ENCODE measurements at regions not wholly inside any gene's neighbourhood (a gene's known extent, or its start where the extent isn't known, plus 50 kb on each side); places are given as distances from the start of the nearest gene placed in this dataset.
"Not testable (repeated sequence)": the region's sequence is repeated elsewhere in the genome, so short reads cannot be mapped to it uniquely, and the experiment has no call there.

DNA sequence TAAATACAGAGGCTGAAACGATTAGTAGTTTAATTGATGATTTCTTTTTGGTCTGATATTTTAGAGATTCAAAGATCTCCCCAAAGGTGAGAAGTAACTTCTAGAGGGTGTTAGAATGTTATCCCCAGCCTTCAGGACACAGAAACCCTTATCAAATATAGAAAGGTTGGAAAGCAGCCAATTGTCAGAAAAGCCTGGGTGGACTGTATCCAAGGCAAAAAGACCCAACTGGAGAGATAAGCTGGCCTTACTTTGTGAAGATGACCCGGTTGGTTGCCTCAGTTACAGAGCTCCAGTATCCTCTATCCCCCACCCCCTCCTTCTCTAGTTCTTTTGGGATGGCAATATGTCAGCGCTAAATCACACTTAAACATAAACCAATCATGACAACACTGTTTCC lies 75.7 kb downstream of the GCNT4 start:
- no peaks in the 10 kb centered on the region for H3K27me3 Mint-ChIP-seq (ENCODE audit: low read depth)

DNA sequence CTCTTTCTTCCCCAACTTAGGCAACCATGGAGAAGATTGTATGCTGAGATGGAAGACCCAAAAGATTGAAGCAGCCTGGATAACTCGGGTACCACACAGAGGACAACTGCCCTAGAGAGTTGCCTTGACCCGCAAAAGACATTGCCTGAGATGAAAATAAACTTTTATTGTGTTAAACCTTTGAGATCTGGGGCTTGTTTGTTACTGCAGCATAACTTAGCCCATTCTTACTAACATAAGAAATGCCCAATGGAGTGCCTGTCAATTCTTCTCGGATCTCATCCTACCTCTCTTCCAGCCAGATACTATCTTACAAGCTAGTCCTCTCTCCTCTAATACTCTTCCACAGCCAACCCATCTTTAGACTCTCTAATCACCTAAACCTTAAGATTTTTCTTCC lies 76.8 kb downstream of the GCNT4 start:
- no peak for DNase-seq (ENCODE audit: low spot score)
- TF ChIP-seq, protein P1, sequence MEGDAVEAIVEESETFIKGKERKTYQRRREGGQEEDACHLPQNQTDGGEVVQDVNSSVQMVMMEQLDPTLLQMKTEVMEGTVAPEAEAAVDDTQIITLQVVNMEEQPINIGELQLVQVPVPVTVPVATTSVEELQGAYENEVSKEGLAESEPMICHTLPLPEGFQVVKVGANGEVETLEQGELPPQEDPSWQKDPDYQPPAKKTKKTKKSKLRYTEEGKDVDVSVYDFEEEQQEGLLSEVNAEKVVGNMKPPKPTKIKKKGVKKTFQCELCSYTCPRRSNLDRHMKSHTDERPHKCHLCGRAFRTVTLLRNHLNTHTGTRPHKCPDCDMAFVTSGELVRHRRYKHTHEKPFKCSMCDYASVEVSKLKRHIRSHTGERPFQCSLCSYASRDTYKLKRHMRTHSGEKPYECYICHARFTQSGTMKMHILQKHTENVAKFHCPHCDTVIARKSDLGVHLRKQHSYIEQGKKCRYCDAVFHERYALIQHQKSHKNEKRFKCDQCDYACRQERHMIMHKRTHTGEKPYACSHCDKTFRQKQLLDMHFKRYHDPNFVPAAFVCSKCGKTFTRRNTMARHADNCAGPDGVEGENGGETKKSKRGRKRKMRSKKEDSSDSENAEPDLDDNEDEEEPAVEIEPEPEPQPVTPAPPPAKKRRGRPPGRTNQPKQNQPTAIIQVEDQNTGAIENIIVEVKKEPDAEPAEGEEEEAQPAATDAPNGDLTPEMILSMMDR (IDR thresholded peaks at IDR 0.05) = no peak
- peaks cover 2% of the 10 kb centered on the region for H3K36me3 Mint-ChIP-seq (ENCODE audit: low read depth)
- H3K9me3 Mint-ChIP-seq (ENCODE audit: low read depth) = peaks cover 13% of the 10 kb centered on the region
- H3K4me3 Mint-ChIP-seq (ENCODE audit: unreplicated experiment) = no peak overlapping the region
- no peaks in the 10 kb centered on the region for H3K4me1 Mint-ChIP-seq (ENCODE audit: low read depth)
- H3K27ac Mint-ChIP-seq (ENCODE audit: unreplicated experiment) = no peak overlapping the region
- H3K27me3 Mint-ChIP-seq (ENCODE audit: low read depth) = no peaks in the 10 kb centered on the region

More for the DNA sequence above, 75.7 kb downstream of the GCNT4 start:
- no peak overlapping the region for H3K27ac Mint-ChIP-seq (ENCODE audit: unreplicated experiment)
- no peak for DNase-seq (ENCODE audit: low spot score)
- H3K36me3 Mint-ChIP-seq (ENCODE audit: low read depth) = peaks cover 2% of the 10 kb centered on the region
- H3K9me3 Mint-ChIP-seq (ENCODE audit: low read depth) = peaks cover 10% of the 10 kb centered on the region
- TF ChIP-seq, protein P1 (IDR thresholded peaks at IDR 0.05) = no peak
- H3K4me1 Mint-ChIP-seq (ENCODE audit: low read depth) = no peaks in the 10 kb centered on the region
- H3K4me3 Mint-ChIP-seq (ENCODE audit: unreplicated experiment) = no peak overlapping the region

DNA sequence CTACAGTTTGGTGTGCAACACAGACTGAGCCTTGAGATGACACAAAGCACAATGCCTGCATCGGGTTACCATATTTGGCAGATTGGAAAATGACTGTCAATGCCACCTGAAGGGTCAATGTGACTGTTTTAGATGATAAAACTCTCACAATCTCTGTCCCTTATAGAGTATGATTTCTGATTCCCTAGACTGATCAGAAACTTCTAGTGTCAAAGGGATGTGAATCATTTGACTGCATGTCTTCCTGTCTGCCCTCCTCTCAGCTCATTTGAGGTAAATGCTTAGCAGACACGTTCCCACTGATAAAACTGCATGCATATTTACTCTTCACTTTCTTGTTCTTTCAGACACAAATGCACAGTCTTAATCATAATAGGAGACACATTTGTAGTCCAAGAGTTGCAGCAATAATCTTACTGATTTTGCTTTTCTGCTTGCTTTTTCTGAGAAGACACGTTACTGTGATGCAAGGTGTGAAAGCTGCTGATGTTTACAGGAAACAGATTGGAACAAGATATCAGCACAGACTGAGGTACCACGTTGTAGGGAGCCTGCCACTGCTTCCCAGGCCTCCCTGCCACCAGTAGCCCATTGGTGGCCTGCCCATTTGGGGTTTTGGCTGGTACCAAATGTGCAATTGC lies 77.8 kb downstream of the GCNT4 start:
- no peak overlapping the region for H3K4me3 Mint-ChIP-seq (ENCODE audit: unreplicated experiment)
- no peak for DNase-seq (ENCODE audit: low spot score)

DNA sequence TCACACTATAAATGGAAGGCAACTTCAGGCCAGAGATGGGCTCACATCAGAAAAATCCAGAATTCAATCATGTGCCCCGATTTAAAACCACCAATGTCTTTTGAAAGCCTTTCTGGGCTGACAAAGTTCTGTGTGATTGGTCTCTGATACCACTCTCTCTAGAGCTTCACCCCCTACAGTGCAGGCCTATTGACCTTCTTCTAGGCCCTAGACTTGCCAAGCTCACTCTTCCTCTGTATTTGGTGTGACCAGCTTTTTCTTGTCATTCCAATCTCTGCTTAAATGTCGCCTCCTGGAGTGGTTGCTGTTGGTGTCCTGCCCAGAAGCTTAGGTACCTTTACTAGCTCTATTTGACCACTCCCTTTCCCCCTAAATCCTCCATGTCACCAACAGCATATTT lies 78.7 kb downstream of the GCNT4 start:
- H3K27ac Mint-ChIP-seq (ENCODE audit: unreplicated experiment) = no peak overlapping the region
- DNase-seq (ENCODE audit: low spot score) = no peak
- H3K4me3 Mint-ChIP-seq (ENCODE audit: unreplicated experiment) = no peak overlapping the region
- TF ChIP-seq, protein P1 (IDR thresholded peaks at IDR 0.05) = no peak
- H3K9me3 Mint-ChIP-seq (ENCODE audit: low read depth) = peaks cover 13% of the 10 kb centered on the region
- H3K36me3 Mint-ChIP-seq (ENCODE audit: low read depth) = peaks cover 2% of the 10 kb centered on the region
- no peaks in the 10 kb centered on the region for H3K27me3 Mint-ChIP-seq (ENCODE audit: low read depth)
- no peaks in the 10 kb centered on the region for H3K4me1 Mint-ChIP-seq (ENCODE audit: low read depth)

More for the DNA sequence above, 77.8 kb downstream of the GCNT4 start:
- Mint-ChIP-seq H3K9me3 (ENCODE audit: low read depth) (peaks cover 13% of the 10 kb centered on the region), H3K36me3 (ENCODE audit: low read depth) (peaks cover 2% of the 10 kb centered on the region), H3K4me1 (ENCODE audit: low read depth) (no peaks in the 10 kb centered on the region), H3K27ac (ENCODE audit: unreplicated experiment) (no peak overlapping the region), H3K27me3 (ENCODE audit: low read depth) (no peaks in the 10 kb centered on the region)
- TF ChIP-seq, protein P1 (IDR thresholded peaks at IDR 0.05) = no peak

DNA sequence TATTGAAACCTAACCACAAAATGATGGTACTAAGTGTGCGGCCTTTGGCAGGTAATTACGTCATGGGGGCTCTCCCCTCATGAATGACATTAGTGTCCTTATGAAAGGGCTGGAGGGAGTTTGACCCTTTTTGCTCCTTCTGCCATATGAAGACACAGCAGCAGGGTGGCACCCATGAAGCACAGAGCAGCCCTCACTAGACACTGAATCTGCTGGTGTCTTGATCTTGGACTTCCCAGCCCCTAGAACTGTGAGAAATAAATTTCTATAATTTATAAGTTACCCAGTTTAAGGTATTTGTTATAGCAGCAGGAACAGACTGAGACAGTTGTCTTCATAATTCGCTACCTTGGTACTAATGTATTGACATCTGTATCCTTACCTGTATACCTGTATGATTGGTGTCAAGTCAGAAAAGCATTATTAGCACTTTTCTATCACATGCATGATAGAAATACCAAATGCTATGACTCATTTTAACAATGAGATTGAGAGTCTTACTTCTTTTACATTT lies 80.4 kb downstream of the GCNT4 start:
- Mint-ChIP-seq H3K9me3 (ENCODE audit: low read depth) (peaks cover 13% of the 10 kb centered on the region), H3K4me3 (ENCODE audit: unreplicated experiment) (no peak overlapping the region), H3K27ac (ENCODE audit: unreplicated experiment) (no peak overlapping the region), H3K36me3 (ENCODE audit: low read depth) (peaks cover 2% of the 10 kb centered on the region), H3K27me3 (ENCODE audit: low read depth) (no peaks in the 10 kb centered on the region), H3K4me1 (ENCODE audit: low read depth) (no peaks in the 10 kb centered on the region)
- TF ChIP-seq, protein P1 (IDR thresholded peaks at IDR 0.05) = no peak
- no peak for DNase-seq (ENCODE audit: low spot score)

DNA sequence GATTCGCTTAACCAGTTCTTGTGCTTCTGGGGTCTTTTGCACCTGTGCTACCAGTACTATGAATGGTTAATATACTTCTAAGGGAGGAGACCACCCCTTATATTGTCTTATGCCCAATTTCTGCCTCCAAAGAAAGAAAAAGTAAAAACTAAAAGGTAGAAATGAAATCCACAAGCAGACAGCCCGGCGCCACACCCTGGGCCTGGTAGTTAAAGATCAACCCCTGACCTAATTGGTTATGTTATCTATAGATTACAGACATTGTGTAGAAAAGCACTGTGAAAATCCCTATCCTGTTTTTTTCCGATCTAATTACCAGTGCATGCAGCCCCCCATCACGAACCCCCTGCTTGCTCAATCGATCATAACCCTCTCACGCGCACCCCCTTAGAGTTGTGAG lies 81.5 kb downstream of the GCNT4 start:
- not testable (repeated sequence) for H3K4me1 Mint-ChIP-seq (ENCODE audit: low read depth); H3K27me3 Mint-ChIP-seq (ENCODE audit: low read depth); H3K4me3 Mint-ChIP-seq (ENCODE audit: unreplicated experiment); H3K27ac Mint-ChIP-seq (ENCODE audit: unreplicated experiment); DNase-seq (ENCODE audit: low spot score); H3K36me3 Mint-ChIP-seq (ENCODE audit: low read depth)
- H3K9me3 Mint-ChIP-seq (ENCODE audit: low read depth) = peaks cover 13% of the 10 kb centered on the region
